Peyer's patch (tissue), 4 donors: ENCODE measurements at regions not wholly inside any gene's neighbourhood (a gene's known extent, or its start where the extent isn't known, plus 50 kb on each side); places are given as distances from the start of the nearest gene placed in this dataset.

Experiments
- POLR2A ChIP-seq, 2 donors: fragments of 450-650 bp; IDR thresholded peaks; one replicate each; pipeline ENCODE4 v1.5.1; 2017; ENCODE audit warnings: antibody characterized with exemption in 2 of 2, mild to moderate bottlenecking in 2 of 2, moderate library complexity in 2 of 2
- TF ChIP-seq, protein P1 (sequence below), 6 experiments: fragments of 450-650 bp in 4 of 6; fragments of 200-600 bp in 2 of 6; sonication (generic) in 1 of 6; IDR thresholded peaks; one replicate each; pipeline ENCODE4 v1.5.1; 2017 to 2019; ENCODE audit warnings: antibody characterized with exemption in 6 of 6, mild to moderate bottlenecking in 3 of 6, moderate library complexity in 1 of 6

DNA sequence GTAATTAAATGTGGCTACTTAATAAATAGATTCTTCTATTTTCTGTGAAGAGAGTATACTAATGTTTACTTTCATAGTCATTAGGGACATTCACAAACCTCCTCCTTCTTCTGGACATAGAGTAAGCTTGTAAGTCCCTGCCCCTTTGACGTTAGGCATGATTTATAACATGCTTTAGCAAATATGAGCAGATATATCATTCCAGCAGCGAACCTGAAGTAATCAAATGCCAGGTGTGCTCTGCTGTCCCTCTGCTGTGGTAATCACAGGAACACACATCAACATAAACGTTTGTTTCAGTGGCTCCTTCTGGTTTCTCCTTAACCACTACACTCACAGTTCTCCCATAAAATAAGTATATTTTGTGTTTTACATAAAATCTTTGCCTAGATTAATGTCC lies 961.8 kb downstream of the FLRT2 start:
- TF ChIP-seq, protein P1, sequence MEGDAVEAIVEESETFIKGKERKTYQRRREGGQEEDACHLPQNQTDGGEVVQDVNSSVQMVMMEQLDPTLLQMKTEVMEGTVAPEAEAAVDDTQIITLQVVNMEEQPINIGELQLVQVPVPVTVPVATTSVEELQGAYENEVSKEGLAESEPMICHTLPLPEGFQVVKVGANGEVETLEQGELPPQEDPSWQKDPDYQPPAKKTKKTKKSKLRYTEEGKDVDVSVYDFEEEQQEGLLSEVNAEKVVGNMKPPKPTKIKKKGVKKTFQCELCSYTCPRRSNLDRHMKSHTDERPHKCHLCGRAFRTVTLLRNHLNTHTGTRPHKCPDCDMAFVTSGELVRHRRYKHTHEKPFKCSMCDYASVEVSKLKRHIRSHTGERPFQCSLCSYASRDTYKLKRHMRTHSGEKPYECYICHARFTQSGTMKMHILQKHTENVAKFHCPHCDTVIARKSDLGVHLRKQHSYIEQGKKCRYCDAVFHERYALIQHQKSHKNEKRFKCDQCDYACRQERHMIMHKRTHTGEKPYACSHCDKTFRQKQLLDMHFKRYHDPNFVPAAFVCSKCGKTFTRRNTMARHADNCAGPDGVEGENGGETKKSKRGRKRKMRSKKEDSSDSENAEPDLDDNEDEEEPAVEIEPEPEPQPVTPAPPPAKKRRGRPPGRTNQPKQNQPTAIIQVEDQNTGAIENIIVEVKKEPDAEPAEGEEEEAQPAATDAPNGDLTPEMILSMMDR (IDR thresholded peaks at IDR 0.05) = no peak
- no peak for TF ChIP-seq POLR2A (IDR thresholded peaks at IDR 0.05)
